Hepatocyte (in vitro differentiated cells): ENCODE measurements at regions not wholly inside any gene's neighbourhood (a gene's known extent, or its start where the extent isn't known, plus 50 kb on each side); places are given as distances from the start of the nearest gene placed in this dataset.

Experiments used
- DNase-seq: peaks from one replicate; pipeline ENCODE4 v3.0.0-alpha.2; 2016; ENCODE audit warnings: low spot score
- H2AFZ ChIP-seq: fragments of 200-600 bp; sonication (generic); 2 replicates; pipeline ENCODE4 v1.6.0; 2016; ENCODE audit warnings: antibody characterized with exemption, mild to moderate bottlenecking
- H3K27ac ChIP-seq: fragments of 200-600 bp; sonication (generic); 2 replicates; pipeline ENCODE4 v1.5.1; 2016; ENCODE audit warnings: mild to moderate bottlenecking
- H3K27me3 ChIP-seq: fragments of 200-600 bp; sonication (generic); 2 replicates; pipeline ENCODE4 v1.6.1; 2016
- H3K36me3 ChIP-seq: fragments of 200-600 bp; sonication (generic); replicated peaks from 2 replicates; pipeline ENCODE4 v1.5.1; 2016; ENCODE audit warnings: low read depth; ENCODE audit not compliant: insufficient read depth
- H3K4me1 ChIP-seq: fragments of 200-600 bp; sonication (generic); 2 replicates; pipeline ENCODE4 v1.5.1; 2016; ENCODE audit warnings: mild to moderate bottlenecking, moderate library complexity; ENCODE audit not compliant: insufficient read depth
- H3K4me2 ChIP-seq: fragments of 200-600 bp; sonication (generic); 2 replicates; pipeline ENCODE4 v1.6.0; 2016
- H3K4me3 ChIP-seq: fragments of 200-600 bp; sonication (generic); 2 replicates; pipeline ENCODE4 v1.5.1; 2016; ENCODE audit warnings: mild to moderate bottlenecking
- H3K79me2 ChIP-seq: fragments of 200-600 bp; sonication (generic); 2 replicates; pipeline ENCODE4 v1.6.0; 2017; ENCODE audit warnings: mild to moderate bottlenecking
- H3K9me2 ChIP-seq: fragments of 200-600 bp; sonication (generic); replicated peaks from 2 replicates; pipeline ENCODE4 v1.6.0; 2017; ENCODE audit warnings: mild to moderate bottlenecking; ENCODE audit not compliant: insufficient read depth
- H3K9me3 ChIP-seq: fragments of 200-600 bp; sonication (generic); 2 replicates; pipeline ENCODE4 v1.5.1; 2016; ENCODE audit warnings: low read depth, mild to moderate bottlenecking
- H4K20me1 ChIP-seq: fragments of 200-600 bp; sonication (generic); 2 replicates; pipeline ENCODE4 v1.6.0; 2016; ENCODE audit warnings: mild to moderate bottlenecking; ENCODE audit not compliant: insufficient read depth, poor library complexity, severe bottlenecking
- EZH2 ChIP-seq: fragments of 200-600 bp; sonication (generic); IDR thresholded peaks from 2 replicates; pipeline ENCODE4 v1.6.1; 2016; ENCODE audit warnings: antibody characterized with exemption, mild to moderate bottlenecking, borderline replicate concordance
- EZH2phosphoT487 ChIP-seq: fragments of 200-600 bp; sonication (generic); IDR thresholded peaks from one replicate; pipeline ENCODE4 v1.6.1; 2018; ENCODE audit warnings: antibody characterized with exemption, mild to moderate bottlenecking, low read depth, moderate library complexity; ENCODE audit not compliant: unreplicated experiment, severe bottlenecking
- WGBS: methylation state at CpG from one replicate; pipeline ENCODE4 v1.1.6; 2016; ENCODE audit warnings: low lambda C conversion rate; ENCODE audit errors: missing lambda C conversion rate; 5-methylcytosine and 5-hydroxymethylcytosine counted together
- TF ChIP-seq, protein P1 (sequence below): fragments of 200-600 bp; sonication (generic); IDR thresholded peaks from 2 replicates; pipeline ENCODE4 v1.5.1; 2016; ENCODE audit warnings: antibody characterized with exemption, mild to moderate bottlenecking; ENCODE audit not compliant: poor library complexity

DNA sequence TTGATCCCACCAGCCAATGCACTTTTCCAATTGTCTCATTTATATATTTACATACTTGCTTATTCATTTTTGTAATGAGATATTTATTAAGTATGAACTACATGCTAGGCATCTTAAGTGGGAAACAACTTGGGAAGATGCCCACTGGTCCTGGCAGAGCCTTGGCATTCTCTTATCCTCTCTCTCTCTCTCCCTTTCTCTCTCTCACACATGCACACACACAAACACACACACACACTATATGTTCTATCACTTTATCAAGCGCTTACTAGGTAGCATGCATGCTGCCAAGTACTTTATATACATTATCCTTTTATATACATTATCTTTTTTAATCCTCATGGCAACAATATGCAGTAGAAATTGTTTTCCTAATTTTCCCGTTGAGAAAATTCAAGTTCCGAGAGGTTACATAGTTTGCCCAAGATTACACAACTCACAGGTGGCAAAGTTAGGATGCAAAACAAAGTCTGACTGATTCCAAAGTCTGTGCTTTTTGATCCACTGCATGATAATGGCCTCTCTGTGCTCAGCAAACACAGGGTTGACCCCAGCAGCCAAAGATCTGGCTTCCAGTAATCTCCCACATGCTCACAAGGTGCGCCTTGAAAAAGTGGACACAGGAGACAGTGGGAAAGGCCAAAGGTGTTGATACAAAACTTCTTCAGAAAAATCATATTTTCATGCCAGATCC is 173.1 kb upstream of the KLF3 start:
- Histone ChIP-seq H3K79me2 (no peaks in the 10 kb centered on the region), H3K4me2 (peak overlapping the region; percentile 42), H3K9me3 (no peaks in the 10 kb centered on the region), H4K20me1 (no peaks in the 10 kb centered on the region), H2AFZ (peak overlapping the region; percentile 4), H3K4me3 (no peak overlapping the region), H3K9me2 (no peaks in the 10 kb centered on the region), H3K4me1 (peaks cover 13% of the 10 kb centered on the region), H3K27ac (peak overlapping the region; percentile 69), H3K27me3 (no peaks in the 10 kb centered on the region), H3K36me3 (no peaks in the 10 kb centered on the region)
- WGBS = 70% methylated on average over 4 of the region's 4 CpGs
- TF ChIP-seq EZH2 (no peak), EZH2phosphoT487 (no peak)
- TF ChIP-seq, protein P1, sequence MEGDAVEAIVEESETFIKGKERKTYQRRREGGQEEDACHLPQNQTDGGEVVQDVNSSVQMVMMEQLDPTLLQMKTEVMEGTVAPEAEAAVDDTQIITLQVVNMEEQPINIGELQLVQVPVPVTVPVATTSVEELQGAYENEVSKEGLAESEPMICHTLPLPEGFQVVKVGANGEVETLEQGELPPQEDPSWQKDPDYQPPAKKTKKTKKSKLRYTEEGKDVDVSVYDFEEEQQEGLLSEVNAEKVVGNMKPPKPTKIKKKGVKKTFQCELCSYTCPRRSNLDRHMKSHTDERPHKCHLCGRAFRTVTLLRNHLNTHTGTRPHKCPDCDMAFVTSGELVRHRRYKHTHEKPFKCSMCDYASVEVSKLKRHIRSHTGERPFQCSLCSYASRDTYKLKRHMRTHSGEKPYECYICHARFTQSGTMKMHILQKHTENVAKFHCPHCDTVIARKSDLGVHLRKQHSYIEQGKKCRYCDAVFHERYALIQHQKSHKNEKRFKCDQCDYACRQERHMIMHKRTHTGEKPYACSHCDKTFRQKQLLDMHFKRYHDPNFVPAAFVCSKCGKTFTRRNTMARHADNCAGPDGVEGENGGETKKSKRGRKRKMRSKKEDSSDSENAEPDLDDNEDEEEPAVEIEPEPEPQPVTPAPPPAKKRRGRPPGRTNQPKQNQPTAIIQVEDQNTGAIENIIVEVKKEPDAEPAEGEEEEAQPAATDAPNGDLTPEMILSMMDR = no peak
- DNase-seq = peak; percentile 35

DNA sequence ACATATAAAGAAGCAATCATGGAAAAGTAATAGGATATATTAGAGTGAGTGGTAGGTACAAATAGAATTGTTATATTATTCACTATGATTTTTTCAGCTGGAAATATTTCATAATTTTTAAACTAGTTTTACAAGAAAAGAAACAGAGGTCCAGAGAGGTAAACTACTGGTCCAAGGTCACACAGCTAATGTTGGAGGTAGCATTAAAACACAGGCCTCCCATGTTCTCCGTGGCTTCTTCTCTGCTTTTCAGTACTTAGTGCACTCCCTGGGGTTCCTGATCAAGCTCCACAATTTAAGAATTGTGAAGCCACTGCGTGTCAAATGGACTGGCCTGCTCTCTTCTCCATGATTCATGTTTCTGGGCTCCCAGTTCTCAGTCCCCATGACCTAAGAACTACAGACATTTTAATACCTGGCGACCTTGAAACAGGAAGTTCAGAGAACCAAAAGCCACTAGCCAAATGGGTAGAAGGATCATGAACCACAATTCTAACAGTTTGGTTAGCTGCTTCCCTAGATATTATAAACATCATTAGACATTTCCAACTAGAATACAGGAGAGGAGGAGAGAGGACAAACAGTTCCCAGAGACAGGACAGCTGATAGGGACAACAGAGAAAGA is 172.0 kb upstream of the KLF3 start:
- Histone ChIP-seq H3K79me2 (no peaks in the 10 kb centered on the region), H3K4me2 (no peak overlapping the region), H2AFZ (no peak overlapping the region), H3K4me1 (peaks cover 13% of the 10 kb centered on the region), H4K20me1 (no peaks in the 10 kb centered on the region), H3K9me2 (no peaks in the 10 kb centered on the region), H3K27me3 (no peaks in the 10 kb centered on the region), H3K36me3 (no peaks in the 10 kb centered on the region), H3K27ac (no peak overlapping the region), H3K9me3 (no peaks in the 10 kb centered on the region), H3K4me3 (no peak overlapping the region)
- 83% methylated on average over 3 of the region's 3 CpGs for WGBS
- TF ChIP-seq EZH2 = no peak
- TF ChIP-seq EZH2phosphoT487 = no peak
- TF ChIP-seq, protein P1 = no peak
- DNase-seq = no peak

DNA sequence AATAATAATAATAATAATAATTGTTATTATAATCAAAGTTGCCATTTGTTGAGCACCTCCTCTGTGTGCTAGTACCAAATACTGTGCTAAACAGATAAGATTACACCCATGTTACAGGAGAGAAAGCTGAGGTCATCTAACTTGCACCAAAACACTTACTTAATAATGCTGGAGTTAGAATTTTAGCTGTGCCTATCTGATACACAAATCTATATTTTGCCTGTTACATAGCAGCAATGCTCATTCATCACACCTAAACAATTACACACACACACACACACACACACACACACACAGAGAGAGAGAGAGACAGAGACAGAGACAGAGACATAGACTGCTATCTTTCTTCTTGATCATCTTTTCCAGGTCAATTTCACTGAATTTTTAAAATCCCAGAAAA is 170.9 kb upstream of the KLF3 start:
- H2AFZ ChIP-seq = no peak overlapping the region
- H3K27me3 ChIP-seq = no peaks in the 10 kb centered on the region
- peaks cover 13% of the 10 kb centered on the region for H3K4me1 ChIP-seq
- no peaks in the 10 kb centered on the region for H3K36me3 ChIP-seq
- H4K20me1 ChIP-seq = no peaks in the 10 kb centered on the region
- no peaks in the 10 kb centered on the region for H3K9me3 ChIP-seq
- TF ChIP-seq, protein P1 = no peak
- no peak for TF ChIP-seq EZH2
- TF ChIP-seq EZH2phosphoT487 = no peak
- no peak overlapping the region for H3K4me3 ChIP-seq
- DNase-seq = no peak
- no peak overlapping the region for H3K27ac ChIP-seq
- no peaks in the 10 kb centered on the region for H3K79me2 ChIP-seq
- H3K9me2 ChIP-seq = no peaks in the 10 kb centered on the region
- H3K4me2 ChIP-seq = no peak overlapping the region
